ENCODE measurements at regions not wholly inside any gene's neighbourhood (a gene's known extent, or its start where the extent isn't known, plus 50 kb on each side); places are given as distances from the start of the nearest gene placed in this dataset.
"Not testable (repeated sequence)": the region's sequence is repeated elsewhere in the genome, so short reads cannot be mapped to it uniquely, and the experiment has no call there.

- Mint-ChIP-seq H3K9me3 (peaks cover 13 to 17% of the 10 kb centered on the region in 2 donors), H3K27me3 (ENCODE audit: low read depth in 2 of 2) (no peaks in the 10 kb centered on the region), H3K27ac (no peak overlapping the region), H3K36me3 (peaks cover 7% of the 10 kb centered on the region), H3K4me3 (no peak overlapping the region), H3K4me1 (no peaks in the 10 kb centered on the region)
- ATAC-seq (no peak), DNase-seq (no peak)
- no peak overlapping the region for H3K4me3 ChIP-seq (ENCODE audit: low read length)
- no peak overlapping the region for H3K27ac ChIP-seq (ENCODE audit: low read length)
- no peak for TF ChIP-seq CTCF (IDR thresholded peaks at IDR 0.05)
- no peaks in the 10 kb centered on the region for H3K4me1 ChIP-seq (ENCODE audit: control insufficient read depth, insufficient read depth, low read length)
- no peaks in the 10 kb centered on the region for H3K9me3 ChIP-seq (ENCODE audit: control insufficient read depth, insufficient read depth, low read length)
- WGBS (ENCODE audit: insufficient coverage): 100% methylated on average over 1 of the region's 1 CpG
- intact Hi-C loops (cut with micrococcal nuclease): no loop called here
- no peaks in the 10 kb centered on the region for H3K27me3 ChIP-seq (ENCODE audit: control insufficient read depth, insufficient read depth, low read length)
- H3K36me3 ChIP-seq (ENCODE audit: control insufficient read depth, insufficient read depth, low read length): no peaks in the 10 kb centered on the region
Measured at GRCh38 chr12:17286874-17287273, 680.9 kb upstream of the LMO3 start.

GRCh38 chr12:17284873-17285272 lies 678.9 kb upstream of the LMO3 start:
- H3K27me3 Mint-ChIP-seq (ENCODE audit: low read depth in 2 of 2): no peaks in the 10 kb centered on the region
- no peak for DNase-seq
- no CpG with 5 or more reads among the region's 1 CpG for WGBS (ENCODE audit: insufficient coverage)
- Histone ChIP-seq H3K4me3 (ENCODE audit: low read length) (no peak overlapping the region), H3K27me3 (ENCODE audit: control insufficient read depth, insufficient read depth, low read length) (no peaks in the 10 kb centered on the region), H3K27ac (ENCODE audit: low read length) (no peak overlapping the region), H3K4me1 (ENCODE audit: control insufficient read depth, insufficient read depth, low read length) (no peaks in the 10 kb centered on the region), H3K36me3 (ENCODE audit: control insufficient read depth, insufficient read depth, low read length) (no peaks in the 10 kb centered on the region), H3K9me3 (ENCODE audit: control insufficient read depth, insufficient read depth, low read length) (no peaks in the 10 kb centered on the region)
- intact Hi-C loops (cut with micrococcal nuclease): no loop called here
- H3K36me3 Mint-ChIP-seq: peaks cover 7% of the 10 kb centered on the region
- ATAC-seq: no peak
- no peak overlapping the region for H3K4me3 Mint-ChIP-seq
- peaks cover 11 to 17% of the 10 kb centered on the region in 2 donors for H3K9me3 Mint-ChIP-seq
- TF ChIP-seq CTCF (IDR thresholded peaks at IDR 0.05): no peak
- H3K27ac Mint-ChIP-seq: no peak overlapping the region
- no peaks in the 10 kb centered on the region for H3K4me1 Mint-ChIP-seq

- H3K4me1 ChIP-seq (ENCODE audit: control insufficient read depth, insufficient read depth, low read length): no peaks in the 10 kb centered on the region
- H3K36me3 Mint-ChIP-seq: peaks cover 7% of the 10 kb centered on the region
- no peaks in the 10 kb centered on the region for H3K27me3 Mint-ChIP-seq (ENCODE audit: low read depth in 2 of 2)
- H3K27ac ChIP-seq (ENCODE audit: low read length): no peak overlapping the region
- ATAC-seq (no peak), DNase-seq (no peak)
- no peak overlapping the region for H3K4me3 Mint-ChIP-seq
- no peak overlapping the region for H3K27ac Mint-ChIP-seq
- intact Hi-C loops (cut with micrococcal nuclease): no loop called here
- no peaks in the 10 kb centered on the region for H3K4me1 Mint-ChIP-seq
- no peaks in the 10 kb centered on the region for H3K36me3 ChIP-seq (ENCODE audit: control insufficient read depth, insufficient read depth, low read length)
- no peaks in the 10 kb centered on the region for H3K9me3 ChIP-seq (ENCODE audit: control insufficient read depth, insufficient read depth, low read length)
- no peaks in the 10 kb centered on the region for H3K27me3 ChIP-seq (ENCODE audit: control insufficient read depth, insufficient read depth, low read length)
- no peak overlapping the region for H3K4me3 ChIP-seq (ENCODE audit: low read length)
- H3K9me3 Mint-ChIP-seq: peaks cover 9 to 13% of the 10 kb centered on the region in 2 donors
- WGBS (ENCODE audit: insufficient coverage): 91% methylated on average over 9 of the region's 9 CpGs
- TF ChIP-seq CTCF (IDR thresholded peaks at IDR 0.05): no peak
Measured at GRCh38 chr12:17283563-17283962, 677.6 kb upstream of the LMO3 start.

GRCh38 chr12:17282169-17282568 lies 676.2 kb upstream of the LMO3 start:
- H3K36me3 Mint-ChIP-seq; ATAC-seq; intact Hi-C loops (cut with micrococcal nuclease); H3K27ac ChIP-seq (ENCODE audit: low read length); H3K4me3 Mint-ChIP-seq; H3K9me3 ChIP-seq (ENCODE audit: control insufficient read depth, insufficient read depth, low read length); H3K27me3 ChIP-seq (ENCODE audit: control insufficient read depth, insufficient read depth, low read length); H3K4me1 Mint-ChIP-seq; H3K4me3 ChIP-seq (ENCODE audit: low read length); DNase-seq; H3K27me3 Mint-ChIP-seq (ENCODE audit: low read depth in 2 of 2); H3K4me1 ChIP-seq (ENCODE audit: control insufficient read depth, insufficient read depth, low read length); H3K36me3 ChIP-seq (ENCODE audit: control insufficient read depth, insufficient read depth, low read length); H3K27ac Mint-ChIP-seq: not testable (repeated sequence)
- H3K9me3 Mint-ChIP-seq: peaks cover 9 to 14% of the 10 kb centered on the region in 2 donors
